Kidney (tissue), 13 donors: ENCODE measurements at regions not wholly inside any gene's neighbourhood (a gene's known extent, or its start where the extent isn't known, plus 50 kb on each side); places are given as distances from the start of the nearest gene placed in this dataset.

Experiments used
- DNase-seq, 5 donors: peaks; one replicate each; pipeline ENCODE4 v3.0.0-alpha.2; 2013 to 2020
- FAIRE-seq: peaks from 2 replicates; lab custom pipeline; 2012; peaks lifted over from hg19 to GRCh38; lab: Jason Lieb, UNC
- H3K27ac ChIP-seq, 2 donors: one replicate each; pipeline ENCODE4 v1.7.0; 2013; ENCODE audit warnings: low read depth in 2 of 2, low read length in 2 of 2, inconsistent platforms in 1 of 2
- H3K27me3 ChIP-seq: one replicate; pipeline ENCODE4 v1.7.1; 2013; ENCODE audit warnings: low read length, inconsistent platforms; ENCODE audit not compliant: control insufficient read depth, insufficient read depth
- H3K36me3 ChIP-seq, 3 donors: one replicate each; pipeline versions ENCODE4 v1.7.0 to v1.7.1; 2013; ENCODE audit warnings: low read length in 3 of 3, control low read depth in 1 of 3, inconsistent platforms in 1 of 3; ENCODE audit not compliant: insufficient read depth in 3 of 3, control insufficient read depth in 2 of 3
- H3K4me1 ChIP-seq, 3 donors: one replicate each; pipeline versions ENCODE4 v1.7.0 to v1.7.1; 2013; ENCODE audit warnings: low read length in 3 of 3, inconsistent platforms in 1 of 3, low read depth in 1 of 3; ENCODE audit not compliant: control insufficient read depth in 2 of 3, insufficient read depth in 2 of 3
- H3K4me3 ChIP-seq, 3 donors: one replicate each; pipeline versions ENCODE4 v1.7.0 to v1.8.1; 2013; ENCODE audit warnings: low read length in 3 of 3, control low read depth in 1 of 3, inconsistent platforms in 1 of 3
- H3K9ac ChIP-seq, 3 donors: one replicate each; pipeline versions ENCODE4 v1.7.0 to v1.7.1; 2013; ENCODE audit warnings: low read length in 3 of 3, control low read depth in 1 of 3, inconsistent platforms in 1 of 3
- H3K9me3 ChIP-seq, 3 donors: one replicate each; pipeline versions ENCODE4 v1.7.0 to v1.7.1; 2013; ENCODE audit warnings: low read length in 3 of 3, control low read depth in 1 of 3, inconsistent platforms in 1 of 3; ENCODE audit not compliant: control insufficient read depth in 2 of 3, insufficient read depth in 1 of 3
- CTCF ChIP-seq: IDR thresholded peaks from 3 replicates; pipeline ENCODE4 v1.5.1; 2012; ENCODE audit warnings: mild to moderate bottlenecking, moderate library complexity, borderline replicate concordance; ENCODE audit not compliant: insufficient read depth; ENCODE audit errors: extremely low read depth
- intact Hi-C: fragments of 100-400 bp; cut with DNase I; formaldehyde crosslinking; loops from one replicate; pipeline ENCODE4 v1.11.1; 2022
- donor health status: control.
- donor health status: control.
- donor health status: control.
- donor health status: control.
- donor health status: control.
- donor health status: DM: yes; HTN: yes; CAD: no.
- donor health status: Normal renal cell carcinoma (clear cell type).

GRCh38 chr2:150137338-150138069 is 350.0 kb downstream of the RND3 start:
- DNase-seq = no peak
- Histone ChIP-seq H3K4me3 (no peak overlapping the region), H3K9me3 (no peaks in the 10 kb centered on the region), H3K27me3 (no peaks in the 10 kb centered on the region), H3K36me3 (no peaks in the 10 kb centered on the region), H3K4me1 (no peaks in the 10 kb centered on the region), H3K9ac (no peak overlapping the region), H3K27ac (no peak overlapping the region)
- FAIRE-seq = no peak
- no peak for TF ChIP-seq CTCF
- intact Hi-C loops = no loop called here

GRCh38 chr2:150136893-150137292 is 350.6 kb downstream of the RND3 start:
- no peaks in the 10 kb centered on the region for H3K27me3 ChIP-seq
- H3K4me3 ChIP-seq = no peak overlapping the region
- no peaks in the 10 kb centered on the region for H3K36me3 ChIP-seq
- H3K27ac ChIP-seq = no peak overlapping the region
- intact Hi-C loops = no loop called here
- no peak overlapping the region for H3K9ac ChIP-seq
- no peak for DNase-seq
- FAIRE-seq = no peak
- H3K4me1 ChIP-seq = no peaks in the 10 kb centered on the region
- TF ChIP-seq CTCF = no peak
- no peaks in the 10 kb centered on the region for H3K9me3 ChIP-seq

- TF ChIP-seq CTCF = no peak
- Histone ChIP-seq H3K4me3 (no peak overlapping the region), H3K4me1 (no peaks in the 10 kb centered on the region), H3K9ac (no peak overlapping the region), H3K9me3 (no peaks in the 10 kb centered on the region), H3K27me3 (no peaks in the 10 kb centered on the region), H3K27ac (no peak overlapping the region), H3K36me3 (no peaks in the 10 kb centered on the region)
- intact Hi-C loops = no loop called here
- DNase-seq = no peak
- FAIRE-seq = no peak
Measured at GRCh38 chr2:150136401-150136800, 351.1 kb downstream of the RND3 start.
